Thyroid gland (tissue), 4 donors: ENCODE measurements at regions not wholly inside any gene's neighbourhood (a gene's known extent, or its start where the extent isn't known, plus 50 kb on each side); places are given as distances from the start of the nearest gene placed in this dataset.

Experiments used
- POLR2A ChIP-seq, 2 donors: fragments of 450-650 bp; IDR thresholded peaks; one replicate each; pipeline ENCODE4 v1.6.1; 2017; ENCODE audit warnings: antibody characterized with exemption in 2 of 2, mild to moderate bottlenecking in 2 of 2, moderate library complexity in 1 of 2
- TF ChIP-seq, protein P1 (sequence below), 6 experiments: fragments of 200-600 bp in 3 of 6; fragments of 450-650 bp in 3 of 6; sonication (generic) in 3 of 6; IDR thresholded peaks; one replicate each; pipeline ENCODE4 v1.5.1; 2016 to 2019; ENCODE audit warnings: antibody characterized with exemption in 6 of 6, mild to moderate bottlenecking in 2 of 6, inconsistent platforms in 1 of 6, moderate library complexity in 1 of 6

GRCh38 chr17:74098136-74099024 lies 105.1 kb upstream of the RPL38 start:
- TF ChIP-seq POLR2A (IDR thresholded peaks at IDR 0.05) = no peak
- TF ChIP-seq, protein P1, sequence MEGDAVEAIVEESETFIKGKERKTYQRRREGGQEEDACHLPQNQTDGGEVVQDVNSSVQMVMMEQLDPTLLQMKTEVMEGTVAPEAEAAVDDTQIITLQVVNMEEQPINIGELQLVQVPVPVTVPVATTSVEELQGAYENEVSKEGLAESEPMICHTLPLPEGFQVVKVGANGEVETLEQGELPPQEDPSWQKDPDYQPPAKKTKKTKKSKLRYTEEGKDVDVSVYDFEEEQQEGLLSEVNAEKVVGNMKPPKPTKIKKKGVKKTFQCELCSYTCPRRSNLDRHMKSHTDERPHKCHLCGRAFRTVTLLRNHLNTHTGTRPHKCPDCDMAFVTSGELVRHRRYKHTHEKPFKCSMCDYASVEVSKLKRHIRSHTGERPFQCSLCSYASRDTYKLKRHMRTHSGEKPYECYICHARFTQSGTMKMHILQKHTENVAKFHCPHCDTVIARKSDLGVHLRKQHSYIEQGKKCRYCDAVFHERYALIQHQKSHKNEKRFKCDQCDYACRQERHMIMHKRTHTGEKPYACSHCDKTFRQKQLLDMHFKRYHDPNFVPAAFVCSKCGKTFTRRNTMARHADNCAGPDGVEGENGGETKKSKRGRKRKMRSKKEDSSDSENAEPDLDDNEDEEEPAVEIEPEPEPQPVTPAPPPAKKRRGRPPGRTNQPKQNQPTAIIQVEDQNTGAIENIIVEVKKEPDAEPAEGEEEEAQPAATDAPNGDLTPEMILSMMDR (IDR thresholded peaks at IDR 0.05) = no peak
